DND-41 (cell line): ENCODE measurements at regions not wholly inside any gene's neighbourhood (a gene's known extent, or its start where the extent isn't known, plus 50 kb on each side); places are given as distances from the start of the nearest gene placed in this dataset.

Experiments
- ATAC-seq: fragments of 200-7000 bp; cut with Tn5 transposase; 3 replicates; pipeline ENCODE4 v1.9.1; 2021; ENCODE audit warnings: low read depth; ENCODE audit not compliant: insufficient read depth
- DNase-seq: peaks from one replicate; pipeline ENCODE4 v3.0.0-alpha.2; 2020
- H2AFZ ChIP-seq: 2 replicates; pipeline ENCODE4 v1.6.0; 2012; ENCODE audit warnings: low read depth, low read length
- H3K27ac ChIP-seq: 2 replicates; pipeline ENCODE4 v1.5.1; 2012; ENCODE audit warnings: low read length, inconsistent platforms
- H3K27me3 ChIP-seq: fragments of 200-600 bp; sonication (generic); 2 replicates; pipeline ENCODE4 v1.6.0; 2012; ENCODE audit warnings: low read length, mild to moderate bottlenecking, inconsistent platforms; ENCODE audit not compliant: insufficient read depth, poor library complexity
- H3K36me3 ChIP-seq: 2 replicates; pipeline ENCODE4 v1.5.1; 2012; ENCODE audit warnings: low read length, inconsistent platforms; ENCODE audit not compliant: insufficient read depth
- H3K4me1 ChIP-seq: 2 replicates; pipeline ENCODE4 v1.5.1; 2012; ENCODE audit warnings: mild to moderate bottlenecking, low read length; ENCODE audit not compliant: insufficient read depth
- H3K4me2 ChIP-seq: 2 replicates; pipeline ENCODE4 v1.6.0; 2012; ENCODE audit warnings: mild to moderate bottlenecking, moderate library complexity, low read length, inconsistent platforms; ENCODE audit not compliant: insufficient read depth
- H3K4me3 ChIP-seq, 2 experiments: fragments of 200-600 bp in 1 of 2; shearing (Covaris generic) in 1 of 2; 2 replicates each; pipeline ENCODE4 v1.5.1; 2012 to 2016; ENCODE audit warnings: inconsistent platforms in 2 of 2, low read length in 2 of 2, mild to moderate bottlenecking in 2 of 2, low read depth in 1 of 2, moderate library complexity in 1 of 2
- H3K79me2 ChIP-seq: 2 replicates; pipeline ENCODE4 v1.6.0; 2012; ENCODE audit warnings: low read length, inconsistent platforms; ENCODE audit not compliant: insufficient read depth
- H3K9ac ChIP-seq: 2 replicates; pipeline ENCODE4 v1.6.0; 2012; ENCODE audit warnings: low read depth, mild to moderate bottlenecking, inconsistent platforms, low read length, moderate library complexity
- H3K9me3 ChIP-seq: 2 replicates; pipeline ENCODE4 v1.5.1; 2012; ENCODE audit warnings: low read length, moderate library complexity, mild to moderate bottlenecking, inconsistent platforms; ENCODE audit not compliant: insufficient read depth, severe bottlenecking
- H4K20me1 ChIP-seq: 2 replicates; pipeline ENCODE4 v1.6.0; 2012; ENCODE audit warnings: low read length; ENCODE audit not compliant: insufficient read depth
- CTCF ChIP-seq: IDR thresholded peaks from 2 replicates; pipeline ENCODE4 v1.5.1; 2012; ENCODE audit warnings: borderline replicate concordance, low read length, moderate library complexity, mild to moderate bottlenecking; ENCODE audit not compliant: poor library complexity, severe bottlenecking; ENCODE audit errors: extremely low read depth
- EZH2 ChIP-seq: IDR thresholded peaks from 3 replicates; pipeline ENCODE4 v1.6.1; 2012; ENCODE audit warnings: borderline replicate concordance, low read depth, mild to moderate bottlenecking, moderate library complexity, low read length, inconsistent platforms; ENCODE audit not compliant: severe bottlenecking

- peaks cover 9% of the 10 kb centered on the region for H3K9me3 ChIP-seq
- H2AFZ ChIP-seq = no peak overlapping the region
- no peak overlapping the region for H3K4me3 ChIP-seq
- no peaks in the 10 kb centered on the region for H3K79me2 ChIP-seq
- no peak overlapping the region for H3K27ac ChIP-seq
- no peak overlapping the region for H3K4me2 ChIP-seq
- ATAC-seq = no peak
- TF ChIP-seq CTCF (no peak), EZH2 (no peak)
- DNase-seq = no peak
- no peaks in the 10 kb centered on the region for H4K20me1 ChIP-seq
- H3K9ac ChIP-seq = no peak overlapping the region
- no peaks in the 10 kb centered on the region for H3K4me1 ChIP-seq
- no peaks in the 10 kb centered on the region for H3K27me3 ChIP-seq
- H3K36me3 ChIP-seq = no peaks in the 10 kb centered on the region
Measured at GRCh38 chr2:54042341-54042740, 71.5 kb upstream of the PSME4 start.

- no peaks in the 10 kb centered on the region for H3K79me2 ChIP-seq
- H3K27ac ChIP-seq = no peak overlapping the region
- no peak overlapping the region for H3K4me2 ChIP-seq
- no peak overlapping the region for H3K9ac ChIP-seq
- ATAC-seq (no peak; the same call in 2 of the 3 replicates), DNase-seq (no peak)
- no peaks in the 10 kb centered on the region for H3K36me3 ChIP-seq
- peaks cover 9% of the 10 kb centered on the region for H3K9me3 ChIP-seq
- H3K27me3 ChIP-seq = no peaks in the 10 kb centered on the region
- no peaks in the 10 kb centered on the region for H4K20me1 ChIP-seq
- H3K4me1 ChIP-seq = no peaks in the 10 kb centered on the region
- H2AFZ ChIP-seq = no peak overlapping the region
- no peak overlapping the region for H3K4me3 ChIP-seq
- TF ChIP-seq CTCF (no peak), EZH2 (no peak)
Measured at GRCh38 chr2:54041135-54041534, 70.3 kb upstream of the PSME4 start.

GRCh38 chr2:54040685-54041084, 69.9 kb upstream of the PSME4 start:
- no peaks in the 10 kb centered on the region for H3K4me1 ChIP-seq
- H2AFZ ChIP-seq = no peak overlapping the region
- no peak overlapping the region for H3K9ac ChIP-seq
- no peaks in the 10 kb centered on the region for H3K27me3 ChIP-seq
- no peaks in the 10 kb centered on the region for H3K36me3 ChIP-seq
- H3K4me2 ChIP-seq = no peak overlapping the region
- no peaks in the 10 kb centered on the region for H3K79me2 ChIP-seq
- ATAC-seq (no peak), DNase-seq (no peak)
- no peak for TF ChIP-seq EZH2
- no peak for TF ChIP-seq CTCF
- no peak overlapping the region for H3K4me3 ChIP-seq
- H3K27ac ChIP-seq = no peak overlapping the region
- no peaks in the 10 kb centered on the region for H4K20me1 ChIP-seq
- peaks cover 9% of the 10 kb centered on the region for H3K9me3 ChIP-seq

- TF ChIP-seq CTCF (no peak), EZH2 (no peak)
- no peaks in the 10 kb centered on the region for H4K20me1 ChIP-seq
- peaks cover 8% of the 10 kb centered on the region for H3K9me3 ChIP-seq
- H3K4me1 ChIP-seq = no peaks in the 10 kb centered on the region
- H3K27me3 ChIP-seq = no peaks in the 10 kb centered on the region
- H3K4me3 ChIP-seq = no peak overlapping the region
- H3K9ac ChIP-seq = no peak overlapping the region
- no peak overlapping the region for H2AFZ ChIP-seq
- no peaks in the 10 kb centered on the region for H3K36me3 ChIP-seq
- DNase-seq = no peak
- ATAC-seq = no peak
- H3K27ac ChIP-seq = no peak overlapping the region
- H3K79me2 ChIP-seq = no peaks in the 10 kb centered on the region
- no peak overlapping the region for H3K4me2 ChIP-seq
Measured at GRCh38 chr2:54040250-54040649, 69.5 kb upstream of the PSME4 start.
